Liver (tissue), 8 donors: ENCODE measurements at regions not wholly inside any gene's neighbourhood (a gene's known extent, or its start where the extent isn't known, plus 50 kb on each side); places are given as distances from the start of the nearest gene placed in this dataset.

ENCODE experiments used
- DNase-seq: peaks from one replicate; pipeline ENCODE4 v3.0.0-alpha.2; 2017; ENCODE audit warnings: low spot score
- H3K27ac ChIP-seq, 2 donors: one replicate each; pipeline ENCODE4 v1.7.0; 2013; ENCODE audit warnings: inconsistent platforms in 2 of 2, low read length in 2 of 2, control low read depth in 1 of 2, low read depth in 1 of 2, mild to moderate bottlenecking in 1 of 2
- H3K27me3 ChIP-seq, 4 donors: one replicate each; pipeline versions ENCODE4 v1.6.1 to v1.7.0; 2013; ENCODE audit warnings: low read length in 3 of 4, inconsistent platforms in 1 of 4, mild to moderate bottlenecking in 1 of 4, moderate library complexity in 1 of 4; ENCODE audit not compliant: control insufficient read depth in 4 of 4, insufficient read depth in 4 of 4
- H3K36me3 ChIP-seq, 4 donors: one replicate each; pipeline versions ENCODE4 v1.6.1 to v1.7.0; 2013; ENCODE audit warnings: low read length in 3 of 4, mild to moderate bottlenecking in 3 of 4, low read depth in 1 of 4, moderate library complexity in 1 of 4; ENCODE audit not compliant: control insufficient read depth in 4 of 4, insufficient read depth in 3 of 4
- H3K4me1 ChIP-seq, 4 donors: one replicate each; pipeline versions ENCODE4 v1.6.1 to v1.7.0; 2013; ENCODE audit warnings: low read length in 3 of 4, mild to moderate bottlenecking in 3 of 4, moderate library complexity in 1 of 4; ENCODE audit not compliant: control insufficient read depth in 4 of 4, insufficient read depth in 4 of 4
- H3K4me3 ChIP-seq, 3 donors: one replicate each; pipeline versions ENCODE4 v1.6.1 to v1.7.0; 2013; ENCODE audit warnings: low read length in 3 of 3, control low read depth in 1 of 3, low read depth in 1 of 3, mild to moderate bottlenecking in 1 of 3
- H3K9ac ChIP-seq, 2 donors: one replicate each; pipeline ENCODE4 v1.7.0; 2013; ENCODE audit warnings: low read length in 2 of 2, mild to moderate bottlenecking in 2 of 2, moderate library complexity in 2 of 2, control low read depth in 1 of 2, low read depth in 1 of 2
- H3K9me3 ChIP-seq, 4 donors: one replicate each; pipeline versions ENCODE4 v1.6.1 to v1.7.0; 2013; ENCODE audit warnings: low read length in 3 of 4; ENCODE audit not compliant: control insufficient read depth in 4 of 4
- ATF3 ChIP-seq: IDR thresholded peaks from 2 replicates; pipeline ENCODE4 v1.6.1; 2016; ENCODE audit warnings: antibody characterized with exemption
- FOXA2 ChIP-seq: IDR thresholded peaks from 2 replicates; pipeline ENCODE4 v1.6.1; 2016; ENCODE audit warnings: antibody characterized with exemption
- GABPA ChIP-seq, 2 donors: IDR thresholded peaks in 1 of 2; conservative IDR thresholded peaks in 1 of 2; 2 replicates each; pipeline ENCODE4 v1.6.1; 2016; ENCODE audit warnings: antibody characterized with exemption in 2 of 2, mild to moderate bottlenecking in 1 of 2, moderate library complexity in 1 of 2
- HNF4A ChIP-seq, 2 donors: conservative IDR thresholded peaks; 2 replicates each; pipeline ENCODE4 v1.6.1; 2016; ENCODE audit warnings: antibody characterized with exemption in 2 of 2, mild to moderate bottlenecking in 2 of 2
- MAX ChIP-seq: IDR thresholded peaks from 2 replicates; pipeline ENCODE4 v1.6.1; 2016; ENCODE audit warnings: antibody characterized with exemption
- RXRA ChIP-seq, 2 donors: IDR thresholded peaks; 2 replicates each; pipeline ENCODE4 v1.6.1; 2017 to 2018; ENCODE audit warnings: antibody characterized with exemption in 2 of 2, mild to moderate bottlenecking in 1 of 2
- SP1 ChIP-seq: IDR thresholded peaks from 2 replicates; pipeline ENCODE4 v1.6.1; 2018; ENCODE audit warnings: antibody characterized with exemption, mild to moderate bottlenecking
- WGBS: extraction: QIAGEN DNeasy Blood & Tissue Kit; methylation state at CpG from one replicate; pipeline ENCODE4 v1.1.7; 2013; 5-methylcytosine and 5-hydroxymethylcytosine counted together
- TF ChIP-seq, protein P1 (sequence below): fragments of 150-350 bp; IDR thresholded peaks from 2 replicates; pipeline ENCODE4 v1.5.1; 2017; ENCODE audit warnings: improper control_type of control experiment, low read depth, low read length; ENCODE audit not compliant: missing input control
- TF ChIP-seq, protein P2 (sequence below): IDR thresholded peaks from 2 replicates; pipeline ENCODE4 v1.6.1; 2016; ENCODE audit warnings: antibody characterized with exemption, mild to moderate bottlenecking
- donor health status: healthy.
- donor health status: healthy.
- donor health status: healthy.
- donor health status: healthy.
- donor health status: healthy.

DNA sequence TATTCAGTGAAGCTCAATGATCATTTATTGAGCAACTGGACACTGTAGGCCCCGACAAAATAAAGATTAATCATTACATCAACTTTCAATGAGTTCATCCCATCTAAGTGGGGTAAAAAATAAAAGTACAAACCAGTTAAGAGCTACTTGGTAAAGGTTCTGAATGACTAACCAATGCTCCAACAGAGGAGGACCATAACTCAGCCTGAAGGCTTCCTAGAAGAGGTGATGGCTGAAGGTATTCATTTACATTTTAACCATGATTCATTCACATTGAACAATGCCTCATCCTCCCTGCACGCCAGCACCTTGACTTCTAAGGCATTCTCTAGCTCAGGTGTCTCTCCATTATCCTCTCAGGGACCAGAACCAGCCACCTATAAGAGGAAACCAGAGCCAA is 201.4 kb downstream of the ZNF462 start:
- no peak for DNase-seq
- 76% methylated on average over 2 of the region's 2 CpGs for WGBS
- no peaks in the 10 kb centered on the region for H3K9me3 ChIP-seq
- no peak overlapping the region for H3K27ac ChIP-seq
- H3K9ac ChIP-seq, result no peak overlapping the region
- no peak overlapping the region for H3K4me3 ChIP-seq
- H3K4me1 ChIP-seq, result no peaks in the 10 kb centered on the region
- TF ChIP-seq FOXA2, result no peak
- TF ChIP-seq MAX, result no peak
- no peak for TF ChIP-seq HNF4A (conservative IDR thresholded peaks at IDR 0.05)
- no peak for TF ChIP-seq ATF3
- TF ChIP-seq, protein P1, sequence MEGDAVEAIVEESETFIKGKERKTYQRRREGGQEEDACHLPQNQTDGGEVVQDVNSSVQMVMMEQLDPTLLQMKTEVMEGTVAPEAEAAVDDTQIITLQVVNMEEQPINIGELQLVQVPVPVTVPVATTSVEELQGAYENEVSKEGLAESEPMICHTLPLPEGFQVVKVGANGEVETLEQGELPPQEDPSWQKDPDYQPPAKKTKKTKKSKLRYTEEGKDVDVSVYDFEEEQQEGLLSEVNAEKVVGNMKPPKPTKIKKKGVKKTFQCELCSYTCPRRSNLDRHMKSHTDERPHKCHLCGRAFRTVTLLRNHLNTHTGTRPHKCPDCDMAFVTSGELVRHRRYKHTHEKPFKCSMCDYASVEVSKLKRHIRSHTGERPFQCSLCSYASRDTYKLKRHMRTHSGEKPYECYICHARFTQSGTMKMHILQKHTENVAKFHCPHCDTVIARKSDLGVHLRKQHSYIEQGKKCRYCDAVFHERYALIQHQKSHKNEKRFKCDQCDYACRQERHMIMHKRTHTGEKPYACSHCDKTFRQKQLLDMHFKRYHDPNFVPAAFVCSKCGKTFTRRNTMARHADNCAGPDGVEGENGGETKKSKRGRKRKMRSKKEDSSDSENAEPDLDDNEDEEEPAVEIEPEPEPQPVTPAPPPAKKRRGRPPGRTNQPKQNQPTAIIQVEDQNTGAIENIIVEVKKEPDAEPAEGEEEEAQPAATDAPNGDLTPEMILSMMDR, result no peak
- TF ChIP-seq, protein P2, sequence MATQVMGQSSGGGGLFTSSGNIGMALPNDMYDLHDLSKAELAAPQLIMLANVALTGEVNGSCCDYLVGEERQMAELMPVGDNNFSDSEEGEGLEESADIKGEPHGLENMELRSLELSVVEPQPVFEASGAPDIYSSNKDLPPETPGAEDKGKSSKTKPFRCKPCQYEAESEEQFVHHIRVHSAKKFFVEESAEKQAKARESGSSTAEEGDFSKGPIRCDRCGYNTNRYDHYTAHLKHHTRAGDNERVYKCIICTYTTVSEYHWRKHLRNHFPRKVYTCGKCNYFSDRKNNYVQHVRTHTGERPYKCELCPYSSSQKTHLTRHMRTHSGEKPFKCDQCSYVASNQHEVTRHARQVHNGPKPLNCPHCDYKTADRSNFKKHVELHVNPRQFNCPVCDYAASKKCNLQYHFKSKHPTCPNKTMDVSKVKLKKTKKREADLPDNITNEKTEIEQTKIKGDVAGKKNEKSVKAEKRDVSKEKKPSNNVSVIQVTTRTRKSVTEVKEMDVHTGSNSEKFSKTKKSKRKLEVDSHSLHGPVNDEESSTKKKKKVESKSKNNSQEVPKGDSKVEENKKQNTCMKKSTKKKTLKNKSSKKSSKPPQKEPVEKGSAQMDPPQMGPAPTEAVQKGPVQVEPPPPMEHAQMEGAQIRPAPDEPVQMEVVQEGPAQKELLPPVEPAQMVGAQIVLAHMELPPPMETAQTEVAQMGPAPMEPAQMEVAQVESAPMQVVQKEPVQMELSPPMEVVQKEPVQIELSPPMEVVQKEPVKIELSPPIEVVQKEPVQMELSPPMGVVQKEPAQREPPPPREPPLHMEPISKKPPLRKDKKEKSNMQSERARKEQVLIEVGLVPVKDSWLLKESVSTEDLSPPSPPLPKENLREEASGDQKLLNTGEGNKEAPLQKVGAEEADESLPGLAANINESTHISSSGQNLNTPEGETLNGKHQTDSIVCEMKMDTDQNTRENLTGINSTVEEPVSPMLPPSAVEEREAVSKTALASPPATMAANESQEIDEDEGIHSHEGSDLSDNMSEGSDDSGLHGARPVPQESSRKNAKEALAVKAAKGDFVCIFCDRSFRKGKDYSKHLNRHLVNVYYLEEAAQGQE, result no peak
- no peak for TF ChIP-seq RXRA (IDR thresholded peaks at IDR 0.05)
- TF ChIP-seq SP1, result no peak
- H3K27me3 ChIP-seq, result no peaks in the 10 kb centered on the region
- no peaks in the 10 kb centered on the region for H3K36me3 ChIP-seq

DNA sequence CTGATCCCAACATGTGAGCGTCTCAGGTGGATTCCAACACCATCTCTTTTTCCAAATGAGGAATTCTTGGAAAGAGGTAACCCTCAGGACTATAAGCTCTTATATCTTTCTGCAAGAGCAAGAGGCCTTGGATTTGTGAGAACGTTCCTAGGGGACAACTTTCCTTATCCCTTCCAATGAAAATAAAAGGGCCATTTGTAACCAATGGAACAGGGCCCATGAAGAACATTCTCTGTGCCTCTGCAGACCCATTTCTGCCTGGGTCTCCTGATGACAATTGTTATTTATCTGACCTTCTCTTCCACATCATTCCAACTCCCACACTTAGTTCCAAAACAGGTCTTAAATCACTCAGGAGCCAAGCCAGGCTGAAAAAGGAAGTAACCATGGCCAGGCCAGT is 202.6 kb downstream of the ZNF462 start:
- no peak for DNase-seq
- H3K27ac ChIP-seq, result no peak overlapping the region
- no peaks in the 10 kb centered on the region for H3K4me1 ChIP-seq
- TF ChIP-seq, protein P2, result no peak
- TF ChIP-seq HNF4A (conservative IDR thresholded peaks at IDR 0.05) (no peak), GABPA (IDR thresholded peaks at IDR 0.05 in 1 of 2, conservative IDR thresholded peaks at IDR 0.05 in 1 of 2) (no peak)
- no peak overlapping the region for H3K9ac ChIP-seq
- H3K27me3 ChIP-seq, result no peaks in the 10 kb centered on the region
- H3K4me3 ChIP-seq, result no peak overlapping the region
- H3K36me3 ChIP-seq, result no peaks in the 10 kb centered on the region
- WGBS, result 88% methylated on average over 2 of the region's 2 CpGs
- H3K9me3 ChIP-seq, result no peaks in the 10 kb centered on the region
